ENCODE measurements at regions not wholly inside any gene's neighbourhood (a gene's known extent, or its start where the extent isn't known, plus 50 kb on each side); places are given as distances from the start of the nearest gene placed in this dataset.

DNA sequence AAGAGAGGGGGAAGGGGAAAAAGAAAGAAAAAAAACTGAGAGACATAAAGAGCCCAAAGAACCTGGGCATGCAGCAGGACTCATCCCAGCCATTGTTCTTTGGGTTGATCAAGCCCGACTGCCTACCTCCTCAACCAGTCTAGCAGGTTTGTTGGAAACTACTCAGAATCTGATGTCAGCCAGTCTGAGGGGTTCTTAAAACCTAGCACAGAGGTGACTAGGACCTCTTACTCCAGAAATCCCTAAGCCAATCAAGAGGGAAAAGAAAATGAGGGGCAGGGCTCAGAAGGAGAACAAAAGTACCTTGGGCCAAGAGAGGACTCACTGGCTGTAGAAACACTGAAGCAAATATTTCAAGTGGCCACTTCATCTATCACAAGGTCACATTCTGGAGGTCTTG, 228.0 kb downstream of the AASDHPPT start:
- Histone ChIP-seq H3K4me1 (ENCODE audit: control insufficient read depth, extremely low read depth, insufficient read depth, low read length) (no peaks in the 10 kb centered on the region), H3K36me3 (ENCODE audit: control insufficient read depth in 2 of 2, extremely low read depth in 1 of 2, insufficient read depth in 2 of 2, low read length in 2 of 2) (no peaks in the 10 kb centered on the region), H2AFZ (ENCODE audit: low read depth, low read length) (no peak overlapping the region), H3K9me3 (replicated peaks; ENCODE audit: control insufficient read depth, insufficient read depth, low read length) (no peaks in the 10 kb centered on the region), H3K27me3 (ENCODE audit: control insufficient read depth in 2 of 2, insufficient read depth in 2 of 2, low read length in 2 of 2) (no peaks in the 10 kb centered on the region), H4K20me1 (replicated peaks; ENCODE audit: control insufficient read depth, extremely low read depth, insufficient read depth, low read length) (no peaks in the 10 kb centered on the region), H3K27ac (ENCODE audit: insufficient read depth, low read depth, low read length) (no peak overlapping the region), H3K9ac (replicated peaks; ENCODE audit: extremely low read depth, insufficient read depth, low read length) (no peak overlapping the region), H3K9me1 (replicated peaks; ENCODE audit: control insufficient read depth, extremely low read depth, insufficient read depth, low read length) (no peaks in the 10 kb centered on the region), H3K4me2 (ENCODE audit: insufficient read depth, low read length) (no peak overlapping the region), H3K79me2 (ENCODE audit: control insufficient read depth, insufficient read depth, low read length) (no peaks in the 10 kb centered on the region), H3K4me3 (replicated peaks in 1 of 3; ENCODE audit: insufficient read depth in 1 of 3, low read depth in 1 of 3, low read length in 3 of 3) (no peak overlapping the region)
- BruUV-seq (replicated peaks), result no TSS peak
- no peak for DNase-seq (ENCODE audit: low read depth, low spot score)
- intact Hi-C loops (cut with micrococcal nuclease), result no loop called here
- dilution Hi-C loops (cut with MboI; ENCODE audit: extremely low pct_ligation_motif_present, low sequenced_read_pairs), result no loop called here
- POLR2A ChIA-PET, result no interaction called here
- TF ChIP-seq FOS (IDR thresholded peaks at IDR 0.05; ENCODE audit: borderline replicate concordance, insufficient read depth, low read length) (no peak), MYC (IDR thresholded peaks at IDR 0.05; ENCODE audit: low read depth, low read length) (no peak)
- TF ChIP-seq, protein P1, sequence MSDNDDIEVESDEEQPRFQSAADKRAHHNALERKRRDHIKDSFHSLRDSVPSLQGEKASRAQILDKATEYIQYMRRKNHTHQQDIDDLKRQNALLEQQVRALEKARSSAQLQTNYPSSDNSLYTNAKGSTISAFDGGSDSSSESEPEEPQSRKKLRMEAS (IDR thresholded peaks at IDR 0.05; ENCODE audit: insufficient read depth, insufficient read length), result no peak
- CTCF ChIA-PET, result no interaction called here
- FAIRE-seq, result no peak

DNA sequence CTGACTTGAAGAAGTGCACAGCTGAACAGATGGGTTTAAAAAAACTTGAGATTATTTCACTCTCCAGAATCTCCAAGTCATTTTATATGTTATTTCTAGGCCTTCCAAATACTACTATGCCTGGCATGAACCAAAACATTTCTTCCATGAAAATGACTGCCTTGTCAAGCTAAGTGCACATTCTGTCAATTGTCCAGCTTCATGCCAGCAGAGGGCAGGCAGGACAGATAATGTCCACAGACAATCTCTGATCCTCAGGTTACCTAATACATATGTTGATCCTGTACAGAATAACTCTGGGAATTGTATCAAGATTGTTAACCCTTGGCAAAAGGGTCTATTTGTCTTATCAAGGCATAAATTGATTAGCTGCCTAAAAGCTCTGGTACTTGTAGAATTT, 229.5 kb downstream of the AASDHPPT start:
- Histone ChIP-seq H3K4me3 (replicated peaks in 1 of 3; ENCODE audit: insufficient read depth in 1 of 3, low read depth in 1 of 3, low read length in 3 of 3) (no peak overlapping the region), H3K9me3 (replicated peaks; ENCODE audit: control insufficient read depth, insufficient read depth, low read length) (no peaks in the 10 kb centered on the region), H3K79me2 (ENCODE audit: control insufficient read depth, insufficient read depth, low read length) (no peaks in the 10 kb centered on the region), H2AFZ (ENCODE audit: low read depth, low read length) (no peak overlapping the region), H3K27me3 (ENCODE audit: control insufficient read depth in 2 of 2, insufficient read depth in 2 of 2, low read length in 2 of 2) (no peaks in the 10 kb centered on the region), H4K20me1 (replicated peaks; ENCODE audit: control insufficient read depth, extremely low read depth, insufficient read depth, low read length) (no peaks in the 10 kb centered on the region), H3K4me2 (ENCODE audit: insufficient read depth, low read length) (no peak overlapping the region), H3K9me1 (replicated peaks; ENCODE audit: control insufficient read depth, extremely low read depth, insufficient read depth, low read length) (no peaks in the 10 kb centered on the region), H3K36me3 (ENCODE audit: control insufficient read depth in 2 of 2, extremely low read depth in 1 of 2, insufficient read depth in 2 of 2, low read length in 2 of 2) (no peaks in the 10 kb centered on the region), H3K27ac (ENCODE audit: insufficient read depth, low read depth, low read length) (no peak overlapping the region), H3K4me1 (ENCODE audit: control insufficient read depth, extremely low read depth, insufficient read depth, low read length) (no peaks in the 10 kb centered on the region), H3K9ac (replicated peaks; ENCODE audit: extremely low read depth, insufficient read depth, low read length) (no peak overlapping the region)
- intact Hi-C loops (cut with micrococcal nuclease) (no loop called here), dilution Hi-C loops (cut with MboI; ENCODE audit: extremely low pct_ligation_motif_present, low sequenced_read_pairs) (no loop called here)
- ChIA-PET CTCF (interaction anchor here (0.8 kb wide), 1 partner anchor 13 kb away, joined by 3 read pairs; no protein-coding TSS in a partner anchor), POLR2A (no interaction called here)
- no peak for DNase-seq (ENCODE audit: low read depth, low spot score)
- no peak for FAIRE-seq
- TF ChIP-seq, protein P1 (IDR thresholded peaks at IDR 0.05; ENCODE audit: insufficient read depth, insufficient read length), result no peak
- TF ChIP-seq EZH2 (IDR thresholded peaks at IDR 0.05; ENCODE audit: borderline replicate concordance, low read depth, low read length, severe bottlenecking) (no peak), FOS (IDR thresholded peaks at IDR 0.05; ENCODE audit: borderline replicate concordance, insufficient read depth, low read length) (no peak), POLR2A (IDR thresholded peaks at IDR 0.05; ENCODE audit: low read depth, low read length) (no peak), MYC (IDR thresholded peaks at IDR 0.05; ENCODE audit: low read depth, low read length) (no peak), JUN (IDR thresholded peaks at IDR 0.05; ENCODE audit: borderline replicate concordance, insufficient read depth, insufficient read length, low read depth) (no peak), GATA2 (IDR thresholded peaks at IDR 0.05; ENCODE audit: insufficient read depth, insufficient read length, low read depth, low read length) (no peak), POLR2AphosphoS5 (IDR thresholded peaks at IDR 0.05; ENCODE audit: insufficient read depth, low read depth, low read length) (no peak)
- TF ChIP-seq, protein P2, sequence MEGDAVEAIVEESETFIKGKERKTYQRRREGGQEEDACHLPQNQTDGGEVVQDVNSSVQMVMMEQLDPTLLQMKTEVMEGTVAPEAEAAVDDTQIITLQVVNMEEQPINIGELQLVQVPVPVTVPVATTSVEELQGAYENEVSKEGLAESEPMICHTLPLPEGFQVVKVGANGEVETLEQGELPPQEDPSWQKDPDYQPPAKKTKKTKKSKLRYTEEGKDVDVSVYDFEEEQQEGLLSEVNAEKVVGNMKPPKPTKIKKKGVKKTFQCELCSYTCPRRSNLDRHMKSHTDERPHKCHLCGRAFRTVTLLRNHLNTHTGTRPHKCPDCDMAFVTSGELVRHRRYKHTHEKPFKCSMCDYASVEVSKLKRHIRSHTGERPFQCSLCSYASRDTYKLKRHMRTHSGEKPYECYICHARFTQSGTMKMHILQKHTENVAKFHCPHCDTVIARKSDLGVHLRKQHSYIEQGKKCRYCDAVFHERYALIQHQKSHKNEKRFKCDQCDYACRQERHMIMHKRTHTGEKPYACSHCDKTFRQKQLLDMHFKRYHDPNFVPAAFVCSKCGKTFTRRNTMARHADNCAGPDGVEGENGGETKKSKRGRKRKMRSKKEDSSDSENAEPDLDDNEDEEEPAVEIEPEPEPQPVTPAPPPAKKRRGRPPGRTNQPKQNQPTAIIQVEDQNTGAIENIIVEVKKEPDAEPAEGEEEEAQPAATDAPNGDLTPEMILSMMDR (IDR thresholded peaks at IDR 0.05; ENCODE audit: extremely low read depth in 1 of 2, insufficient read depth in 1 of 2, low read depth in 1 of 2, low read length in 2 of 2), result no peak
- no TSS peak for BruUV-seq (replicated peaks)

Measured in endothelial cell of umbilical vein (primary cell).